ENCODE measurements at regions not wholly inside any gene's neighbourhood (a gene's known extent, or its start where the extent isn't known, plus 50 kb on each side); places are given as distances from the start of the nearest gene placed in this dataset.

GRCh38 chr2:4247791-4248190, 544.4 kb downstream of the DCDC2C start:
- DNase-seq (ENCODE audit: low read depth, low spot score), result no peak

- no peak for DNase-seq (ENCODE audit: low read depth, low spot score)
Measured at GRCh38 chr2:4255491-4255890, 552.1 kb downstream of the DCDC2C start.

- no peak for DNase-seq (ENCODE audit: low read depth, low spot score)
Measured at GRCh38 chr2:4256351-4256750, 553.0 kb downstream of the DCDC2C start.

- DNase-seq (ENCODE audit: low read depth, low spot score), result no peak
Measured at GRCh38 chr2:4258563-4258962, 555.2 kb downstream of the DCDC2C start.

GRCh38 chr2:4265936-4266335, 562.6 kb downstream of the DCDC2C start:
- DNase-seq (ENCODE audit: low read depth, low spot score), result no peak

GRCh38 chr2:4269885-4270284, 566.5 kb downstream of the DCDC2C start:
- DNase-seq (ENCODE audit: low read depth, low spot score), result no peak

GRCh38 chr2:4272261-4272858, 569.0 kb downstream of the DCDC2C start:
- DNase-seq (ENCODE audit: low read depth, low spot score), result no peak

GRCh38 chr2:4278392-4278791, 575.0 kb downstream of the DCDC2C start:
- DNase-seq (ENCODE audit: low read depth, low spot score), result no peak

- DNase-seq (ENCODE audit: low read depth, low spot score), result no peak
Measured at GRCh38 chr2:4279431-4279830, 576.1 kb downstream of the DCDC2C start.

- no peak for DNase-seq (ENCODE audit: low read depth, low spot score)
Measured at GRCh38 chr2:4291430-4291829, 588.1 kb downstream of the DCDC2C start.

GRCh38 chr2:4295680-4296079, 592.3 kb downstream of the DCDC2C start:
- no peak for DNase-seq (ENCODE audit: low read depth, low spot score)

- DNase-seq (ENCODE audit: low read depth, low spot score), result no peak
Measured at GRCh38 chr2:4300616-4301015, 597.2 kb downstream of the DCDC2C start.

- DNase-seq (ENCODE audit: low read depth, low spot score), result no peak
Measured at GRCh38 chr2:4324531-4324930, 621.2 kb downstream of the DCDC2C start.

GRCh38 chr2:4336864-4337263, 633.5 kb downstream of the DCDC2C start:
- DNase-seq (ENCODE audit: low read depth, low spot score), result no peak

GRCh38 chr2:4338345-4338744, 635.0 kb downstream of the DCDC2C start:
- no peak for DNase-seq (ENCODE audit: low read depth, low spot score)

GRCh38 chr2:4340536-4340935, 637.2 kb downstream of the DCDC2C start:
- DNase-seq (ENCODE audit: low read depth, low spot score), result no peak

- no peak for DNase-seq (ENCODE audit: low read depth, low spot score)
Measured at GRCh38 chr2:4346628-4347027, 643.3 kb downstream of the DCDC2C start.

GRCh38 chr2:4353668-4354067, 650.3 kb downstream of the DCDC2C start:
- DNase-seq (ENCODE audit: low read depth, low spot score), result no peak

GRCh38 chr2:4354164-4354563, 650.8 kb downstream of the DCDC2C start:
- no peak for DNase-seq (ENCODE audit: low read depth, low spot score)

- DNase-seq (ENCODE audit: low read depth, low spot score), result peak; percentile 20
Measured at GRCh38 chr2:4354678-4355077, 651.3 kb downstream of the DCDC2C start.

- DNase-seq (ENCODE audit: low read depth, low spot score), result no peak
Measured at GRCh38 chr2:4356109-4356508, 652.7 kb downstream of the DCDC2C start.

GRCh38 chr2:4356541-4356940, 653.2 kb downstream of the DCDC2C start:
- DNase-seq (ENCODE audit: low read depth, low spot score), result no peak

- DNase-seq (ENCODE audit: low read depth, low spot score), result no peak
Measured at GRCh38 chr2:4357121-4357520, 653.7 kb downstream of the DCDC2C start.

- no peak for DNase-seq (ENCODE audit: low read depth, low spot score)
Measured at GRCh38 chr2:4358837-4359236, 655.5 kb downstream of the DCDC2C start.

Measured in iPS DF 19.7 (cell line).